ENCODE measurements at regions not wholly inside any gene's neighbourhood (a gene's known extent, or its start where the extent isn't known, plus 50 kb on each side); places are given as distances from the start of the nearest gene placed in this dataset.

DNA sequence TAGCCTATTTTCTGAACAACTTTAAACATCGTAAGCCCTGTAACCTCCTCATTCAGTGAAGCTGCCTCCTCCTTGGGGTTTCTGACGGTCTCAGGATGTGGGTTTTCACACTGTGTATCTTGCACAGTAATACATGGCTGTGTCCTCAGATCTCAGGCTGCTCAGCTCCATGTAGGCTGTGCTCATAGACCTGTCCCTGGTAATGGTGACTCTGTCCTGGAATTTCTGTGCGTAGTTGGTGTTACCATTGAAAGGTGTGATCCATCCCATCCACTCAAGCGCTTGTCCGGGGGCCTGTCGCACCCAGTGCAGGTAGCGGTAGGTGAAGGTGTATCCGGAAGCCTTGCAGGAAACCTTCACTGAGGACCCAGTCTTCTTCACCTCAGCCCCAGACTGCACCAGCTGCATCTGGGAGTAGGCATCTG, 980.5 kb downstream of the TMEM121 start:
- no peaks in the 10 kb centered on the region for H3K9me3 Mint-ChIP-seq (ENCODE audit: unreplicated experiment)

DNA sequence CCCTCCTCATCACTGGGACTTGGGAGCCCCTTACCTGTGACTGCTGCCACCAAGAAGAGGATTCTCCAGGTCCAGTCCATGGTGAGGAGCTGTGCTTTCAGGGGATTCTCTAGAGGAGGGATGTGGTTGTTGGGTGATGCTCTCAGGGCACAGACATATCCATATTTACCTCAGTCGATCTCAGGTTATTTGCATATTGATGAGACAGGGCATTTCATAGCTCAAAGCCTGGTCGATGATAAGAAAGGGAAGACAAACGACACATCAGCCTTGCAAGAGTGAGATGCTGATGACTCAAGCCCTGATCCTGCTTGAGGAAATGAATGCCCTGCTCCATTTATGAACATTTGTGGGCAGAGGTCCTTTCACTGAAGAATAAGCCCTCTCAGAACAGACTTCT, 981.0 kb downstream of the TMEM121 start:
- BruUV-seq (replicated peaks) = no TSS peak
- no peaks in the 10 kb centered on the region for H3K4me1 ChIP-seq
- H3K36me3 ChIP-seq (ENCODE audit: control insufficient read depth, insufficient read depth, low read length) = no peaks in the 10 kb centered on the region
- CTCF ChIA-PET = no interaction called here
- Mint-ChIP-seq H3K27ac (ENCODE audit: unreplicated experiment) (no peak overlapping the region), H3K9me3 (ENCODE audit: unreplicated experiment) (no peaks in the 10 kb centered on the region), H3K4me3 (ENCODE audit: unreplicated experiment) (no peak overlapping the region), H3K4me1 (ENCODE audit: low read depth, unreplicated experiment) (no peaks in the 10 kb centered on the region), H3K27me3 (ENCODE audit: insufficient read depth, unreplicated experiment) (peaks cover 6% of the 10 kb centered on the region), H3K36me3 (ENCODE audit: insufficient read depth, unreplicated experiment) (no peaks in the 10 kb centered on the region)
- DNase-seq = no peak
- no peaks in the 10 kb centered on the region for H3K9me3 ChIP-seq
- no peaks in the 10 kb centered on the region for H3K27me3 ChIP-seq (replicated peaks; ENCODE audit: control insufficient read depth, insufficient read depth, low read length)
- intact Hi-C loops (cut with micrococcal nuclease; ENCODE audit: unreplicated experiment) = no loop called here
- POLR2A ChIA-PET = no interaction called here
- no peak overlapping the region for H3K4me3 ChIP-seq (ENCODE audit: low read depth, low read length)
- TF ChIP-seq, protein P1, sequence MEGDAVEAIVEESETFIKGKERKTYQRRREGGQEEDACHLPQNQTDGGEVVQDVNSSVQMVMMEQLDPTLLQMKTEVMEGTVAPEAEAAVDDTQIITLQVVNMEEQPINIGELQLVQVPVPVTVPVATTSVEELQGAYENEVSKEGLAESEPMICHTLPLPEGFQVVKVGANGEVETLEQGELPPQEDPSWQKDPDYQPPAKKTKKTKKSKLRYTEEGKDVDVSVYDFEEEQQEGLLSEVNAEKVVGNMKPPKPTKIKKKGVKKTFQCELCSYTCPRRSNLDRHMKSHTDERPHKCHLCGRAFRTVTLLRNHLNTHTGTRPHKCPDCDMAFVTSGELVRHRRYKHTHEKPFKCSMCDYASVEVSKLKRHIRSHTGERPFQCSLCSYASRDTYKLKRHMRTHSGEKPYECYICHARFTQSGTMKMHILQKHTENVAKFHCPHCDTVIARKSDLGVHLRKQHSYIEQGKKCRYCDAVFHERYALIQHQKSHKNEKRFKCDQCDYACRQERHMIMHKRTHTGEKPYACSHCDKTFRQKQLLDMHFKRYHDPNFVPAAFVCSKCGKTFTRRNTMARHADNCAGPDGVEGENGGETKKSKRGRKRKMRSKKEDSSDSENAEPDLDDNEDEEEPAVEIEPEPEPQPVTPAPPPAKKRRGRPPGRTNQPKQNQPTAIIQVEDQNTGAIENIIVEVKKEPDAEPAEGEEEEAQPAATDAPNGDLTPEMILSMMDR (IDR thresholded peaks at IDR 0.05; ENCODE audit: insufficient read depth in 1 of 2, low read depth in 1 of 2, low read length in 1 of 2, severe bottlenecking in 1 of 2, unreplicated experiment in 1 of 2) = no peak

More for the DNA sequence above, 980.5 kb downstream of the TMEM121 start:
- no peaks in the 10 kb centered on the region for H3K36me3 ChIP-seq (ENCODE audit: control insufficient read depth, insufficient read depth, low read length)
- no peak for DNase-seq
- CTCF ChIA-PET = no interaction called here
- no peak overlapping the region for H3K4me3 ChIP-seq (ENCODE audit: low read depth, low read length)
- no peaks in the 10 kb centered on the region for H3K9me3 ChIP-seq
- H3K4me1 ChIP-seq = no peaks in the 10 kb centered on the region
- H3K4me3 Mint-ChIP-seq (ENCODE audit: unreplicated experiment) = no peak overlapping the region
- TF ChIP-seq, protein P1 (IDR thresholded peaks at IDR 0.05; ENCODE audit: insufficient read depth in 1 of 2, low read depth in 1 of 2, low read length in 1 of 2, severe bottlenecking in 1 of 2, unreplicated experiment in 1 of 2) = no peak
- BruUV-seq (replicated peaks) = no TSS peak
- POLR2A ChIA-PET = no interaction called here
- H3K27me3 ChIP-seq (replicated peaks; ENCODE audit: control insufficient read depth, insufficient read depth, low read length) = no peaks in the 10 kb centered on the region
- no peaks in the 10 kb centered on the region for H3K36me3 Mint-ChIP-seq (ENCODE audit: insufficient read depth, unreplicated experiment)
- H3K27ac Mint-ChIP-seq (ENCODE audit: unreplicated experiment) = no peak overlapping the region
- peaks cover 10% of the 10 kb centered on the region for H3K27me3 Mint-ChIP-seq (ENCODE audit: insufficient read depth, unreplicated experiment)
- H3K4me1 Mint-ChIP-seq (ENCODE audit: low read depth, unreplicated experiment) = no peaks in the 10 kb centered on the region
- intact Hi-C loops (cut with micrococcal nuclease; ENCODE audit: unreplicated experiment) = no loop called here

DNA sequence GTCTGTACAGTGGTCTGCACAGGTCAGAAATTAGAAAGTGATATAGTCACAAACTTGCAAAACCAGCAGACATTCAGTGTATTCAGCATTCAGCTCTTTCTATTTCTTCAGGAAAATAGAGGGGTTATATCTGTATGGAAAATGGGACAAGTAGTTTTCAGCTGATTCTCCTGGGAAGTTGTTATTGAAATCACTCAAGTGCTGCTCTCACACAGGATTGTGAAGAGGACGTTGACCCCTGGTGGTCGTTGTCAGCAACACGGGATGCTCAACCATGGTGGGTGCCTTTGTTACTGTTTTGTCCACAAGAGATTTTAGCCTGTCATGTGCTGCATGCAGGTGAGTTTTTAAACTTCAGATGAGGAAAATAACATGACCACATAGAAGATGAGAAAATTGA, 981.8 kb downstream of the TMEM121 start:
- no peak for DNase-seq
- Histone ChIP-seq H3K9me3 (no peaks in the 10 kb centered on the region), H3K4me1 (no peaks in the 10 kb centered on the region), H3K27me3 (replicated peaks; ENCODE audit: control insufficient read depth, insufficient read depth, low read length) (no peaks in the 10 kb centered on the region), H3K4me3 (ENCODE audit: low read depth, low read length) (no peak overlapping the region), H3K36me3 (ENCODE audit: control insufficient read depth, insufficient read depth, low read length) (no peaks in the 10 kb centered on the region)
- ChIA-PET CTCF (interaction anchor here (0.9 to 1.1 kb wide), 2 partner anchors 72 to 205 kb away, joined by 3 to 4 read pairs; no protein-coding TSS in a partner anchor), POLR2A (no interaction called here)
- H3K4me3 Mint-ChIP-seq (ENCODE audit: unreplicated experiment) = no peak overlapping the region
- no peaks in the 10 kb centered on the region for H3K9me3 Mint-ChIP-seq (ENCODE audit: unreplicated experiment)
- intact Hi-C loops (cut with micrococcal nuclease; ENCODE audit: unreplicated experiment) = no loop called here
- H3K27ac Mint-ChIP-seq (ENCODE audit: unreplicated experiment) = no peak overlapping the region
- BruUV-seq (replicated peaks) = no TSS peak
- H3K36me3 Mint-ChIP-seq (ENCODE audit: insufficient read depth, unreplicated experiment) = no peaks in the 10 kb centered on the region
- TF ChIP-seq, protein P1 (IDR thresholded peaks at IDR 0.05; ENCODE audit: insufficient read depth in 1 of 2, low read depth in 1 of 2, low read length in 1 of 2, severe bottlenecking in 1 of 2, unreplicated experiment in 1 of 2) = no peak
- H3K27me3 Mint-ChIP-seq (ENCODE audit: insufficient read depth, unreplicated experiment) = peaks cover 4% of the 10 kb centered on the region
- H3K4me1 Mint-ChIP-seq (ENCODE audit: low read depth, unreplicated experiment) = no peaks in the 10 kb centered on the region
